Hepatocyte (in vitro differentiated cells): ENCODE measurements at regions not wholly inside any gene's neighbourhood (a gene's known extent, or its start where the extent isn't known, plus 50 kb on each side); places are given as distances from the start of the nearest gene placed in this dataset.
"Not testable (repeated sequence)": the region's sequence is repeated elsewhere in the genome, so short reads cannot be mapped to it uniquely, and the experiment has no call there.

Source experiments
- CTCF ChIP-seq: fragments of 200-600 bp; sonication (generic); IDR thresholded peaks from 2 replicates; pipeline ENCODE4 v1.5.1; 2016; ENCODE audit warnings: antibody characterized with exemption, mild to moderate bottlenecking; ENCODE audit not compliant: poor library complexity
- EZH2 ChIP-seq: fragments of 200-600 bp; sonication (generic); IDR thresholded peaks from 2 replicates; pipeline ENCODE4 v1.6.1; 2016; ENCODE audit warnings: antibody characterized with exemption, mild to moderate bottlenecking, borderline replicate concordance

GRCh38 chr16:5909556-5909955 lies 812.0 kb upstream of the EEF2KMT start:
- not testable (repeated sequence) for TF ChIP-seq CTCF, EZH2
